ENCODE measurements at regions not wholly inside any gene's neighbourhood (a gene's known extent, or its start where the extent isn't known, plus 50 kb on each side); places are given as distances from the start of the nearest gene placed in this dataset.

DNA sequence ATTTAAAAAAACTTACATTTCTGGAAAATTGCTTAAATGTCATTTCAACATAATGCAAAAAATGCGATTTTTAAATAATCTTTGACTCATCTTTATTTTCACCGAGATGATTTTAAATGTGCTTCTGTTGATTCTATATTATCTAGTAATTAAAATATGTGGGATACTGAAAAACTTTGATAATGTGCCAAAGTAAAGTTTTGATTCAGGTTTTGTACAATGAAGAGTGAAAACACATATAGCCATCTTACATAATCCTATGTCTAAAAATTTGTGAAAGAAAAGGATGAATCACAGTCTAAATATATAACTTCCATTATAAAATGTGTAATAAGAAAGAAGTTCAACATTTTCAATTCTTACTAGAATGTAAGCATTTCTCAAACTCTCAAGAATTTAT lies 204.3 kb upstream of the ZC3H15 start:
- no peak for DNase-seq (ENCODE audit: low read depth)

DNA sequence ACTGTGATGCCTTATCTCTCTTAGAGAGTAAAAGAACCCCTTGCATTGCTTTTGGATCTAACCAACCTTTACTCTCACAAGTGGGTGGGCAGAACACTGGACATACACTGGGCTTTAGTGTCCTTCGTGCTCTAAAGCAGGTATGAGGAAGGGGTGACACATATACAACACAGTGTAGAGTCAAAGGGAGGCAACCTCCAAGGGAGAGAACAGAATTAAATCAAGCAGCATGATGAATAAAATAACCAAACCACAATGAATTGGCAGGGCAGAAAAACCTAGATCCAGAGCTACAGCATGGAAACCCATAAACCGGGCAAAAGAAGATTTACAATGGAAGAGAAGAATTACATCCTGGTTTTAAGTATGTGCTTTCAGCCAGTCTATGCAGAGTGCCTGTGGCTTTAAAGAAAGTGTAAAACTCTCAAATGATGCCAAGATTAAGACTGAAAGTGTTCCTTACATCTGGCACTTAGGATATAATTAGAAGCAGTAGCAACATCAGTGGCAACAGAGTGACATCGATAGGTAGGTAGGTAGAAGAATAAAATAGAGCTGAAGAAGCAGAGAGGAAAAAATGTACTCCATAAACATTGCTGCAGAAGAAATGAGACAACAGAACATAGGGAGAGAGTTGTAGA lies 191.7 kb upstream of the ZC3H15 start:
- no peak for DNase-seq (ENCODE audit: low read depth)
- no peak for TF ChIP-seq POLR2A (IDR thresholded peaks at IDR 0.05; ENCODE audit: extremely low read depth, insufficient read length)
- no peak overlapping the region for H3K4me3 ChIP-seq (ENCODE audit: low read depth, low read length)

More for the DNA sequence above, 204.3 kb upstream of the ZC3H15 start:
- H3K4me3 ChIP-seq (ENCODE audit: low read depth, low read length), result no peak overlapping the region
- TF ChIP-seq, protein P1, sequence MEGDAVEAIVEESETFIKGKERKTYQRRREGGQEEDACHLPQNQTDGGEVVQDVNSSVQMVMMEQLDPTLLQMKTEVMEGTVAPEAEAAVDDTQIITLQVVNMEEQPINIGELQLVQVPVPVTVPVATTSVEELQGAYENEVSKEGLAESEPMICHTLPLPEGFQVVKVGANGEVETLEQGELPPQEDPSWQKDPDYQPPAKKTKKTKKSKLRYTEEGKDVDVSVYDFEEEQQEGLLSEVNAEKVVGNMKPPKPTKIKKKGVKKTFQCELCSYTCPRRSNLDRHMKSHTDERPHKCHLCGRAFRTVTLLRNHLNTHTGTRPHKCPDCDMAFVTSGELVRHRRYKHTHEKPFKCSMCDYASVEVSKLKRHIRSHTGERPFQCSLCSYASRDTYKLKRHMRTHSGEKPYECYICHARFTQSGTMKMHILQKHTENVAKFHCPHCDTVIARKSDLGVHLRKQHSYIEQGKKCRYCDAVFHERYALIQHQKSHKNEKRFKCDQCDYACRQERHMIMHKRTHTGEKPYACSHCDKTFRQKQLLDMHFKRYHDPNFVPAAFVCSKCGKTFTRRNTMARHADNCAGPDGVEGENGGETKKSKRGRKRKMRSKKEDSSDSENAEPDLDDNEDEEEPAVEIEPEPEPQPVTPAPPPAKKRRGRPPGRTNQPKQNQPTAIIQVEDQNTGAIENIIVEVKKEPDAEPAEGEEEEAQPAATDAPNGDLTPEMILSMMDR (IDR thresholded peaks at IDR 0.05; ENCODE audit: low read depth, low read length), result no peak
- no peak for TF ChIP-seq MYC (IDR thresholded peaks at IDR 0.05; ENCODE audit: low read depth, low read length)
- TF ChIP-seq POLR2A (IDR thresholded peaks at IDR 0.05; ENCODE audit: extremely low read depth, insufficient read length), result no peak
- TF ChIP-seq, protein P2, sequence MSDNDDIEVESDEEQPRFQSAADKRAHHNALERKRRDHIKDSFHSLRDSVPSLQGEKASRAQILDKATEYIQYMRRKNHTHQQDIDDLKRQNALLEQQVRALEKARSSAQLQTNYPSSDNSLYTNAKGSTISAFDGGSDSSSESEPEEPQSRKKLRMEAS (IDR thresholded peaks at IDR 0.05; ENCODE audit: low read depth, low read length), result no peak

DNA sequence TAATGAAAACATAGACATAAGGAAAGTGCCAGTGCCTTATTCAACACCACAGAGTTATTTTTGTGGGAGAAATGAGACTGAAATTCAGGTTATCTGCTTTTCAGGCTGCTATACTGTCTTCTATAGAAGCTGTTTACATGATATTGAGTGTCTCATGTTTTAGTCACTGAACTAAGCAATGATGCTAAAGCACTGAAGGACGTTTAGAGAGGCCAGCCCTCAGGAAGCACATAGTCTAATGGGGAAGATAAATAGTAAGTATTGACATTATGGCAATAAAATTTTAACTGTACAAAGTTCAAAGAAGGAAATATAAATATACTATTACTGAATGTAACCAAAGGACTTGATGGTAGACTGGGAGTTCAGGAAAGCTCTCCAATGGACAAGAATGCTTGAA lies 186.4 kb upstream of the ZC3H15 start:
- H3K4me3 ChIP-seq (ENCODE audit: low read depth, low read length), result no peak overlapping the region
- TF ChIP-seq POLR2A (IDR thresholded peaks at IDR 0.05; ENCODE audit: extremely low read depth, insufficient read length) (no peak), MYC (IDR thresholded peaks at IDR 0.05; ENCODE audit: low read depth, low read length) (no peak)
- TF ChIP-seq, protein P2 (IDR thresholded peaks at IDR 0.05; ENCODE audit: low read depth, low read length), result no peak
- TF ChIP-seq, protein P1 (IDR thresholded peaks at IDR 0.05; ENCODE audit: low read depth, low read length), result no peak
- no peak for DNase-seq (ENCODE audit: low read depth)

DNA sequence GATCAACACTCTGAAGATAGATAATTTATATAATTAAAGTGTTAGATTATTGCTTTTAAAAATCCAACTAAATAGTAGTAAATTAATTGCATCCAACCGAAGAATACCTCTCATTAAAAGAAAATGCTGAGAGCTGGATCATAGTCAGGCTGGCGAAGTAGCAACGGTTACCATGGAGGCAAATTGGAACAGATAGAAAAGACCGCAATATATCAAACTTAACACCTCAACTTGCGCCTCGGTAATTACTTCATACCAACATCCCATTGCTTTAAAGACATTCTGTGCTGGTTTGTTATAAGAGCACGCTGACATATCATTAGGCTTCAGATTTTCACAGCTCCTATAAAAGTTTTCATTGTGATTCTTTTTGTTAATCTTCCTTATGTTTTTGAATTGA lies 183.8 kb upstream of the ZC3H15 start:
- TF ChIP-seq, protein P2 (IDR thresholded peaks at IDR 0.05; ENCODE audit: low read depth, low read length), result no peak
- TF ChIP-seq MYC (IDR thresholded peaks at IDR 0.05; ENCODE audit: low read depth, low read length) (no peak), POLR2A (IDR thresholded peaks at IDR 0.05; ENCODE audit: extremely low read depth, insufficient read length) (no peak)
- TF ChIP-seq, protein P1 (IDR thresholded peaks at IDR 0.05; ENCODE audit: low read depth, low read length), result no peak

DNA sequence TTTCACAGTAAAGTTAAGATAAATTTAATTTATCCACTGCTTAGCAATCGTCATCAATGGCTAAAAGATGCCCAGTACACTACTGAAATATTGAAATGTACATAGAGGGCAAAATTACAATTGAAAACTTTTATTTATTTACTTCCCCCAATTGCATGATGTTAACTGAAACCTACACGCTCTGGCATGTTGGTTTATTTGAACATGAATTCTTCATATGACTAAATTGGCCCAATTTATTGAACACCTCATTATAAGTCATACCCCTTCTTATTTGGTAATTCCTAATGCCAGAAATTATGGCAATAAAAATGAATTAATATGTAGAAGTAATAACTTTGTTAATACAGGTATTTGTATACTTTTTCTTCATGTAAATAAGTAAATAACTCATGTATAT lies 183.0 kb upstream of the ZC3H15 start:
- no peak for TF ChIP-seq MYC (IDR thresholded peaks at IDR 0.05; ENCODE audit: low read depth, low read length)
- no peak for TF ChIP-seq POLR2A (IDR thresholded peaks at IDR 0.05; ENCODE audit: extremely low read depth, insufficient read length)
- TF ChIP-seq, protein P2 (IDR thresholded peaks at IDR 0.05; ENCODE audit: low read depth, low read length), result no peak
- TF ChIP-seq, protein P1 (IDR thresholded peaks at IDR 0.05; ENCODE audit: low read depth, low read length), result no peak
- H3K4me3 ChIP-seq (ENCODE audit: low read depth, low read length), result no peak overlapping the region
- DNase-seq (ENCODE audit: low read depth), result no peak

More for the DNA sequence above, 183.8 kb upstream of the ZC3H15 start:
- DNase-seq (ENCODE audit: low read depth), result no peak
- H3K4me3 ChIP-seq (ENCODE audit: low read depth, low read length), result no peak overlapping the region

DNA sequence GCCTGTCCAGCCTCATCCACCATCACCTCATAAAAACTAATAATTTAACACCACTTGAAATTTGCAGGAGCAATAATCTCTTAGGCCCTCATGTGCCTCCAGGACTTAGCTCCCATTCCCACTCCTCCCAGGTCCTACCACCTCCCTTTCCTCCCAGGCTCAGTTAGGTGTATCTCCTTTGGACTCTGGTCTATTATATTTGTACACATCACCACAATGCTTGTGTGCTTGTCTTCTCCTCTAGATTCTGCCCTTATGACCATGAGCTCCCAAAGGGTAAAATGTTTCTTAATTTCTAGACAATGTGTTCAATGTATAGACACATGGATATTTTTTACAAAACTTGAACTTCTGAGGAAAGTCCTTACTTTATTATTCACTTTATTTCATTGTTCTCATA lies 182.0 kb upstream of the ZC3H15 start:
- no peak overlapping the region for H3K4me3 ChIP-seq (ENCODE audit: low read depth, low read length)
- TF ChIP-seq MYC (IDR thresholded peaks at IDR 0.05; ENCODE audit: low read depth, low read length) (no peak), POLR2A (IDR thresholded peaks at IDR 0.05; ENCODE audit: extremely low read depth, insufficient read length) (no peak)
- TF ChIP-seq, protein P2 (IDR thresholded peaks at IDR 0.05; ENCODE audit: low read depth, low read length), result no peak
- no peak for DNase-seq (ENCODE audit: low read depth)
